ENCODE measurements at regions not wholly inside any gene's neighbourhood (a gene's known extent, or its start where the extent isn't known, plus 50 kb on each side); places are given as distances from the start of the nearest gene placed in this dataset.
"Not testable (repeated sequence)": the region's sequence is repeated elsewhere in the genome, so short reads cannot be mapped to it uniquely, and the experiment has no call there.

DNA sequence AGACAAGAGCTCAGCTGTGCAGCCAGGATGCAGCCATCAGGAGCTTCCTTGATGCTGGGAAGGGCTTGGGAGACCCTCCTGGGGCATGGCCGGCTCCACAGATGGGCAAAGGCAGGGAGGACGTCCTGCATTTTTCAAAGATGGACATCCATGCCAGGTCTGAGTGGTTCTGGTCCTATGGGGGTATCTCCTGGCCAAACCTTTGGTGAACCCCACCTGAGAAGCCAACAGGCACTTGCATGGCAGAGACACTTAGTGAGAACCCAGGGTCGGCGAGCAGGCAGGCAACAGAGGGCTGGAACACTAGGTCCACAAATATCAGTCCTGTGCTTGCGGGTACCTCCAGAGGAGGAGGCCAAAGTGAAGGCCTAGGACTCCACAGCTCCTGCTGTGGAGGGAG lies 70.0 kb downstream of the KCTD15 start:
- DNase-seq: no peak

DNA sequence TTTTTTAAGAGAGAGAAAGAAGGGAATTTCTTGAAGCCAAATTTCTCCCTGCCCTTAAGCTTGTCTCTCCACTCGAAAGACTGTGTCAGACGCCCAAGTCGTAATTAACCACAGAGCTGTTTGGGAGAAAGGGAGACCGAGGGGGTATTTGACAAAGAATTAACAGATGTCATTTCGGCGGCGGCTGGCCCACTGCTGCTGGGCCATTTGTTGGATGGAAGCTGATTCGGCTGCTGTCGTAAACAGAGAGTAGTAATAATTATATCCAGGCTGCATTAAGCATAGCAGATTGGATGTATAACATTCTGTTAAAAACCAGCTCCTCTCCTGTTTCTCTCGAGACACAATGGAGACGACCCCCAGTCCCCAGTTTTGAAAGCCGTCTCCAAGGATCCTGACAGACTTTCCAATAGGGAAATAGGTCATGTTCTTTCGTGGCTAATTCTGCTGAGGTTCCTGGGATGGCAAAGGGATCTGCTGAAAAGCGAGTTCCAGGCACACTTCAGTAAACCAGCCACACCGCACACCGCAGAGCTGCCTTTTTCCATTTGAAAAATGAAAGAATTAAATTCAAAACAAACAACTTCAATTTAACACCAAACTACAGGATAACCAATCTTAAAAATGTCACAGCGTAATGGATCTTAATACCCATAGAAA lies 71.5 kb downstream of the KCTD15 start:
- no peak for DNase-seq

DNA sequence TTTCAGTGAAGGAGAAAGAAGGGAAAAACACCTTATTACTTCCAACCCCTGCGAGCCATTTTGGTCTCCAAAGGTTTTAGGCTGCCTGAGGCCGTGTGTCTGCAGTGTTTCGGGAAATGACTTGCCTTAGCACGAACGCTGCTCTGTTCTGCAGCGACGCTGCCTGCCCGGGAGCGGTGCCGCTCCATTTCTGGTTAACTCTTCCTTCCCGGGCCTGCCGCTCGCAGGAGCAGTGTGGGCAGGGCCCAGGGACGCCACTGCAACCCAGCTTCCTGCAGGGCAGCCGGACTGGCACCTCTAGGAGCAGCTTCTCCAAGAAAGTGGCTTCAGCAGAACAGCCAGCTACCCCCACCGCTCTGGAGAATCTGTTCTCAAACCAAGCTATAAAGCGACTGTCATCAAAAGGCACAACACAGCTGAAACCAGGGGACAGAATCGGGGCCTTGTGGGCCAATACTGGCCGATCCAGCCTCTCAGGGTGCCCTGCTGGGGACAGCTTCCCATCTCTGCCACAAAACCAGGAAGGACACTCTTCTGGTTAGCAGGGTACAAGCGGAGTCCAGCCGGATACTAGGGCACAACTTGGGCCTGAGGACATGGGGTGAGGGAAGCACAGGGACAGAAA lies 72.2 kb downstream of the KCTD15 start:
- no peak for DNase-seq

- not testable (repeated sequence) for DNase-seq
Observed at GRCh38 chr19:33870298-33870932, 73.7 kb downstream of the KCTD15 start.

GRCh38 chr19:33871605-33872004 lies 74.9 kb downstream of the KCTD15 start:
- DNase-seq: no peak

DNA sequence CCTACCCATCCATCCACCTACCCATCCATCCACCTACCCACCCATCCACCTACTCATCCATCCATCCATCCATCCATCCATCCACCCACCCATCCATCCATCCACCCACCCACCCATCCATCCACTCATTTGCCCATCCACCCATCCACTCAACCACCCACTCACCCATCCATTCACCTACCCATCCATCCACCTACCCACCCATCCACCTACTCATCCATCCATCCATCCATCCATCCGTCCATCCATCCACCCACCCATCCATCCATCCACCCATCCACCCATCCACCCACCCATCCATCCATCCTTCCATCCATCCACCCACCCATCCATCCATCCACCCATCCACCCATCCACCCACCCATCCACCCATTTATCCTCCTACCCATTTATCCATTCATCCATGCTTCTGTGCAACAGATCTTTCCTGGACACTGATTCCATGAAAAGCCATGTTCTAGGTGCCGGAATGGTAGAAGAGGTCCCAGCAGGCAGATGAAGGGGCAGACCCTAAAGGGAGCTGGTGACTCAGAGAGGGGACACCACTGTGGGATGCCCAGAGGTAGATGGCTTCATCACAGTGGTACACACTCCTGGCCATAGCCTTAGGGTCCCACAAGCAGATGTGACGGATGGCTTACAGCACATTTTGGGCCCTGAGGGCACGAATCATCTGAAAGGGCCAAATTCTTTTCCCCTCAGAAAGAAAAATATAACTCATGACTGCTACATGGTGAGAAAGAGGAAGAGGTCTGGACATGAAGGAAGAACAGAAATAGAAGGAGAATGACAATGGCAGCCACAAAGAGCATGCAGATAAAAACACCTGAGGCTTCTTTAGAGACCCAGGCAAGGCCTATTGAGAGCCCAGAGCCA lies 76.0 kb downstream of the KCTD15 start:
- DNase-seq: no peak

- no peak for DNase-seq
Observed at GRCh38 chr19:33875071-33875470, 78.4 kb downstream of the KCTD15 start.

DNA sequence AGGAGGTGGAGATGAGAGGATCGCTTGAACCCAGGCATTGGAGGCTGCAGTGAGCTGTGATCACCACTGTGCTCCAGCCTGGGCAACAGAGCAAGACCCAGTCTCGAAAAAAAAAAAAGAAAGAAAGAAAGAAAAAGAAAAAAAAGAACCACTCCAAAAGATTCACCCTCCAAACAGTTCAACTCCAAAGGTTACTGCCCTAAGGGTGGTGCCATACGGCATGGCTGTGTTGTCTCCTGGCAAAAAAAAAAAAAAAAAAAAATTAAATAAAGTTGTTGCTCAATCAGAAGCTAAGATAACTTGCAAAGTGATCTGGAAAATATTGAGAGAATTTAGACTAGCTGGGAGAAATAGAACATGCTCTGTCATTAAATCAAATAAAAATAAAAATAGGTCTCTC lies 79.5 kb downstream of the KCTD15 start:
- no peak for DNase-seq

- DNase-seq: no peak
Observed at GRCh38 chr19:33878030-33878544, 81.4 kb downstream of the KCTD15 start.

DNA sequence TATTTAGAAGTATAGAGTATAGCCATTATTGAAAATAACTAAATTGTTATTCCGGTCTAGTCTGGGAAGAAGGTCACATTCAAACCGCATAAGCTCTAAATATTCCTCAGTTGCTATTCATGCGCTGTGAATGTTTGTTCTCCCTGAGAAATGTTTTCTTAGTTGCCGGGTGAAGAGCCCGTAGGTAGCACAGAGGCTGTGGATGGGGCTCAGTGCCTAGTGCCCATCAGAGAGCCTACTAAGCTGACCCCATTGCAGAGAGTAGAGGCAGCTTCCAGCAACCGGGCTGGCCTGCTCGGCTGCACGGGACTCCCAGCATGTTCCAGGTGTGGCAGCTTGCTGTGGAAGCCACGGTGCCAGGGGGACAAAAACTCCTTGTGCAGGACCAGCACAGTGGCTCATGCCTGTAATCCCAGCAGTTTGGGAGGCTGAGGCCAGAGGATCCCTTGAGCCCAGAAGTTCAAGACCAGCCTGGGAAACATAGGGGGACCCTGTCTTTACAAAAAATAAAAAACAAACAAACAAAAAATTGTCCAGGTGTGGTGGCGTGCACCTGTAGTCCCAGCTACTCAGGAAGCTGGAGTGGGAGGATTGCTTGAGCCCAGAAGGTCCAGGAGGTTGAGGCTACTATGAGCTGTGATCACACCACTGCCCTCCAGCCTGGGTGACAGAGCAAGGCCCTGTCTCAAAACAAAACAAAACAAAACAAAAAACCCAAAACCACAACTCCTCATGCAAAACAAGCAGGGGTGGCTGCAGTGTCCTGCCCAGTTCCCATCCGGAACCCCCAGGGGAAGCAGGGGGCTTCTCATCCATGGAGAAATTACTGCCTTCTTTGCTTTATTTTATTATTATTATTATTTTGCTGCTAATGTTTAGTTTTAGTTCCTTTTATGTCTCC lies 82.5 kb downstream of the KCTD15 start:
- no peak for DNase-seq

- DNase-seq: no peak
Observed at GRCh38 chr19:33879818-33880575, 83.3 kb downstream of the KCTD15 start.

- no peak for DNase-seq
Observed at GRCh38 chr19:33883859-33884519, 87.3 kb downstream of the KCTD15 start.

GRCh38 chr19:33885236-33885635 lies 88.6 kb downstream of the KCTD15 start:
- no peak for DNase-seq

GRCh38 chr19:33887891-33888290 lies 91.2 kb downstream of the KCTD15 start:
- no peak for DNase-seq

DNA sequence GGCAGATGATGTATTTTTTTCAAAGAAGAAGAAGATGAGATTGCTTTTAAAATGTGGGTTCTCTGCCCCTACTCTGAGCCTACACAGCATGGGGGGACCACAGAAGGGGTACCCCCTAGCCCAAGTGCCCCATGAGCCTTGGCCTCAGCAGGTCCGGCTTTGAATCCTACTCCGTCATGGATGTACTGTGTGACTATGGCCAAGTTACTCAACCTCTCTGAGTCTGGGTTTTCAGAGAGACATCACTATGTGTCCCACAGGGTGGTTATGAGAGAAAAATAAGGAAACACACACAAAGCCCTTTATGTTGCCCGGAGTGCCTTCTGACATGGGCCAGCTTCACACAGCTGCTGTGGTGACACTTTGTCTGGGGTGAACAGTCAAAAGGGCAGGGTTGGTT lies 92.0 kb downstream of the KCTD15 start:
- DNase-seq: no peak

- DNase-seq: no peak
Observed at GRCh38 chr19:33890569-33890968, 93.9 kb downstream of the KCTD15 start.

GRCh38 chr19:33891773-33892172 lies 95.1 kb downstream of the KCTD15 start:
- no peak for DNase-seq

DNA sequence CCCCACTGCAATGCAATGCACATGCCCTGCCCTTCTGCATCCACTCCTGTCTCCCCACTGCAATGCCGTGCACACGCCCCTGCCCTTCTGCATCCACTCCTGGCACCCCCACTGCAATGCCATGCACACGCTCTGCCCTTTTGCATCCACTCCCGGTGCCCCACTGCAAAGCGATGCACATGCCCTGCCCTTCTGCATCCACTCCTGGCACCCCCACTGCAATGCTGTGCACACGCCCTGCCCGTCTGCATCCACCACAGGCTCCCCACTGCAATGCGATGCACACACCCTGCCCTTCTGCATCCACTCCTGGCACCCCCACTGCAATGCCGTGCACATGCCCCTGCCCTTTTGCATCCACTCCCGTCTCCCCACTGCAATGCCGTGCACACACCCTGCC lies 98.1 kb downstream of the KCTD15 start:
- no peak for DNase-seq

GRCh38 chr19:33895366-33895765 lies 98.7 kb downstream of the KCTD15 start:
- no peak for DNase-seq

- no peak for DNase-seq
Observed at GRCh38 chr19:33898062-33898677, 101.5 kb downstream of the KCTD15 start.

Data from NCI-H345 (cell line).